PFSK-1 (cell line): ENCODE measurements at regions not wholly inside any gene's neighbourhood (a gene's known extent, or its start where the extent isn't known, plus 50 kb on each side); places are given as distances from the start of the nearest gene placed in this dataset.

Experiments used
- FOXP2 ChIP-seq: optimal IDR thresholded peaks from 2 replicates; pipeline ENCODE3; 2011; ENCODE audit warnings: borderline replicate concordance, control low read depth, inconsistent platforms; ENCODE audit not compliant: insufficient read depth; ENCODE audit errors: extremely low read length, extremely low read depth
- POLR2AphosphoS5 ChIP-seq: IDR thresholded peaks from 2 replicates; pipeline ENCODE4 v1.6.1; 2012; ENCODE audit warnings: low read depth, mild to moderate bottlenecking, control low read depth, low read length, moderate library complexity
- SIN3A ChIP-seq: IDR thresholded peaks from 2 replicates; pipeline ENCODE4 v1.6.1; 2012; ENCODE audit warnings: mild to moderate bottlenecking, low read length, moderate library complexity, borderline replicate concordance; ENCODE audit not compliant: insufficient read depth
- TAF1 ChIP-seq: IDR thresholded peaks from 2 replicates; pipeline ENCODE4 v1.6.1; 2012; ENCODE audit warnings: low read length, control low read depth, borderline replicate concordance; ENCODE audit not compliant: insufficient read depth
- TF ChIP-seq, protein P1 (sequence below), 2 experiments: IDR thresholded peaks; 2 replicates each; pipeline versions ENCODE4 v1.6.1 to v1.8.0; 2011 to 2012; ENCODE audit warnings: low read depth in 2 of 2, low read length in 2 of 2, control low read depth in 1 of 2, inconsistent platforms in 1 of 2, mild to moderate bottlenecking in 1 of 2, moderate library complexity in 1 of 2; ENCODE audit not compliant: insufficient read depth in 1 of 2

DNA sequence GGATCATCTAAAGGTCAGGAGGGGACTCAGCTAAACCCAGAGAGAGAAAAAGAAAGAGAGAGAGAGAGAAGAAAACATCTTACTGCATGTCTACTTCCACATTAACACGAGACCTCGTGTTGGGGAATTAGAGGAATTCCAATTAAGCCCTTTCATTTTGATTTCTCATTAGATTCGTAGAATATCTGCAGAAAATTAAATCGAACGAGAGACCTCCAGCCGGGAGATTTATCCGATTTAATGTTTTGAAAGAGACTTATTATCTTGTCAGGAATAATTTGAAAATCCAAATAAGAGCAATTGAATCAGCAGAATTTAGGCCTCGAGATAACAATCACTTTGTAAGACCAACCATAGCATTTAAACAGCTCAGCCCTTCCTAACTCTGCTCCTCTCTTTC lies 175.6 kb downstream of the ABCC12 start:
- TF ChIP-seq FOXP2 = no peak
- TF ChIP-seq, protein P1, sequence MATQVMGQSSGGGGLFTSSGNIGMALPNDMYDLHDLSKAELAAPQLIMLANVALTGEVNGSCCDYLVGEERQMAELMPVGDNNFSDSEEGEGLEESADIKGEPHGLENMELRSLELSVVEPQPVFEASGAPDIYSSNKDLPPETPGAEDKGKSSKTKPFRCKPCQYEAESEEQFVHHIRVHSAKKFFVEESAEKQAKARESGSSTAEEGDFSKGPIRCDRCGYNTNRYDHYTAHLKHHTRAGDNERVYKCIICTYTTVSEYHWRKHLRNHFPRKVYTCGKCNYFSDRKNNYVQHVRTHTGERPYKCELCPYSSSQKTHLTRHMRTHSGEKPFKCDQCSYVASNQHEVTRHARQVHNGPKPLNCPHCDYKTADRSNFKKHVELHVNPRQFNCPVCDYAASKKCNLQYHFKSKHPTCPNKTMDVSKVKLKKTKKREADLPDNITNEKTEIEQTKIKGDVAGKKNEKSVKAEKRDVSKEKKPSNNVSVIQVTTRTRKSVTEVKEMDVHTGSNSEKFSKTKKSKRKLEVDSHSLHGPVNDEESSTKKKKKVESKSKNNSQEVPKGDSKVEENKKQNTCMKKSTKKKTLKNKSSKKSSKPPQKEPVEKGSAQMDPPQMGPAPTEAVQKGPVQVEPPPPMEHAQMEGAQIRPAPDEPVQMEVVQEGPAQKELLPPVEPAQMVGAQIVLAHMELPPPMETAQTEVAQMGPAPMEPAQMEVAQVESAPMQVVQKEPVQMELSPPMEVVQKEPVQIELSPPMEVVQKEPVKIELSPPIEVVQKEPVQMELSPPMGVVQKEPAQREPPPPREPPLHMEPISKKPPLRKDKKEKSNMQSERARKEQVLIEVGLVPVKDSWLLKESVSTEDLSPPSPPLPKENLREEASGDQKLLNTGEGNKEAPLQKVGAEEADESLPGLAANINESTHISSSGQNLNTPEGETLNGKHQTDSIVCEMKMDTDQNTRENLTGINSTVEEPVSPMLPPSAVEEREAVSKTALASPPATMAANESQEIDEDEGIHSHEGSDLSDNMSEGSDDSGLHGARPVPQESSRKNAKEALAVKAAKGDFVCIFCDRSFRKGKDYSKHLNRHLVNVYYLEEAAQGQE (IDR thresholded peaks at IDR 0.05; ENCODE audit: insufficient read depth in 1 of 2, low read depth in 2 of 2, low read length in 2 of 2) = no peak
- TF ChIP-seq SIN3A = no peak
- no peak for TF ChIP-seq POLR2AphosphoS5
- TF ChIP-seq TAF1 = no peak

DNA sequence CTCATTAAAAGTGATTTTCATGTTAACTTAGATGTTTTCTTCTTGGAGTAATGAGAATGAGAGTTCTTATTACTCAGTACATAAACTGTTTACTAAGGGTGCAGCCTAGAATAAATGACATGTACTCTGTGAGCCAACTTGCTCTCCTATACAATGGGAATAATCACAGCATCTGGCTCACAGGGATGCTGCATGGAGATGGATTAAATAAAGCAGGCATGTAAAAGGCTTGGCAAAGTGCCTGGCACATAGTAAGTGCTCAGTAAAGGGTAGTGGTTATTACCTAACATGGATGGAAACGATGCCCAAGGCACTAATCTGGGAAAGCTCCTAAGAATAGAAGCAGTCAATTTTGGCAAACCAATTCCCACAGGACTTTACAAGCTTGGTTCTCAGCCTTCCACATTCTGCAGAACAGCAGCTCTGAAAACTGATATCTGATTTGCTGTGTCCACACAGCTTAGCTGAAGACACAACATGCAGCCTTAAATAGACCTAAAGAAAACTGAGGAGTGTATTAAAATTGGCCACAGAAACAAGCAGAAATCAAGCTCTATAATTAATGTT lies 176.1 kb downstream of the ABCC12 start:
- no peak for TF ChIP-seq TAF1
- no peak for TF ChIP-seq SIN3A
- TF ChIP-seq FOXP2 = no peak
- no peak for TF ChIP-seq POLR2AphosphoS5

DNA sequence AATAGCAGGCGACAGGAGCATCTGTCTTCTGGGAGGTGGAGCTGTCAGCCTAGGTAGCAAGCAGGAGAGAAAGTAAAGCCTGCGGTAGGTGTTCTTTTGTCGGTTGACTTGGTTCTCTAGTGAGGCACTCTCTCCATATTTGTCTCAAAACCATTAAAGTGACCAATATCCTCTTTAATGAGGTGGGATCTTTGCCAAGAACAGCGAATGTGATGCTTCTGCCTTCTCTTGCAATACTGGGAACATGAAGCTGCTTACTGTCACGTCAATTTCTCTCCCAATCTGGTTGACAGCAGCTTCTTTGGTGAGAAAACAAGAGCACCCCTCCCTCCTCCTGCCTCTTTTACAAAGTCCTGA lies 176.7 kb downstream of the ABCC12 start:
- TF ChIP-seq FOXP2 (no peak), POLR2AphosphoS5 (no peak), SIN3A (no peak), TAF1 (no peak)
- TF ChIP-seq, protein P1 (IDR thresholded peaks at IDR 0.05; ENCODE audit: insufficient read depth in 1 of 2, low read depth in 2 of 2, low read length in 2 of 2) = no peak

DNA sequence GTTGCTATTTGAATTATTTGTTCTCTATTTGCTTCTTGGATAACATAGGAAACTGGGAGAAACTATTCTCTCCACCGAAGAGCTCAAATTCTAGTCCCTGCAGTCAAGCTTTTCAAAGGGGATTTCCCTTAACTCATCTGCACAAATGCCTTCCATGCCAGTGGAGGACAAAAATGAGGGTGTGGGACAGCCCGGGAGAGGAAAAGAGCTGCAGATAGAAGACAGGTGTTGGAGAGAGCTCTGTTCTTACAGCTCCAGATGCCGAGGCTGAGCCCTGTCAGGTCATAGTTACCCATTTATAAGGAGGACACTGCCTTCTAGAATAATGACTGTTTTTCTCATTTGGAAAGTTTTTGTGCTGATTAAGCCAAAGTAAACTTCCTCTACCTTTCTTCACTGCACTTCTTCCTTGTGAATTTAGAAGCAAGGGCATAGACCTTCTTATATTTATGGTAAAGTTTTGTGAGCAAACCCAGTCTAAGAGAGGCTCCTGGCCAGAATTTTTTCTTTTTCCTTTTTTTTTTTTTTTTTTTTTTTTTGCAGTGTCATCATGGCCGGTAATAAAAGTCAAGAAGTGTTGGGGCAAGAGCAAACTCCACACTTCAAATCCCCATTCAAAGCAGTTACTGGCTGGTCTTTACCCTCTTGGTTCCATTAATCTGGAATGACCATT lies 177.2 kb downstream of the ABCC12 start:
- TF ChIP-seq TAF1 = no peak
- TF ChIP-seq, protein P1 (IDR thresholded peaks at IDR 0.05; ENCODE audit: insufficient read depth in 1 of 2, low read depth in 2 of 2, low read length in 2 of 2) = no peak

DNA sequence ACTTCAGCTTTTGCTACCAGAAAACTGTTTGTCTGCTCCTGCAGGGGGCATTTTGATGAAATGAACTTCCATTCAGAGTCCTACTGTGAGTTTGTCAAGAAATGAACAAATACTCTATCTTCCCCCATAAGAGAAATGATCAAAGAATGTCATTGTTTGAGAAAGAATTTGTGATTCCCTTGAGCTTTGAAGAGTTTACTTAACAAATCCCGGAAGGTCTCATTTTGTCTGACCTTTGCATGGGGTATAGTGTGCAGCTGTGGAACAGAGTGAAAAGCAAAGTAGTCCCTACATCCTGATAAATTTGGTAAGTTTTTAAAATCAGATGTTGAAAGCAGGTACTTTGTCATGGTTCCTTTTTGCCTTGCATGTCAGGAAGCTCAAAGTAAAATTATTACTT lies 178.0 kb downstream of the ABCC12 start:
- TF ChIP-seq TAF1 (no peak), POLR2AphosphoS5 (no peak), FOXP2 (no peak)

DNA sequence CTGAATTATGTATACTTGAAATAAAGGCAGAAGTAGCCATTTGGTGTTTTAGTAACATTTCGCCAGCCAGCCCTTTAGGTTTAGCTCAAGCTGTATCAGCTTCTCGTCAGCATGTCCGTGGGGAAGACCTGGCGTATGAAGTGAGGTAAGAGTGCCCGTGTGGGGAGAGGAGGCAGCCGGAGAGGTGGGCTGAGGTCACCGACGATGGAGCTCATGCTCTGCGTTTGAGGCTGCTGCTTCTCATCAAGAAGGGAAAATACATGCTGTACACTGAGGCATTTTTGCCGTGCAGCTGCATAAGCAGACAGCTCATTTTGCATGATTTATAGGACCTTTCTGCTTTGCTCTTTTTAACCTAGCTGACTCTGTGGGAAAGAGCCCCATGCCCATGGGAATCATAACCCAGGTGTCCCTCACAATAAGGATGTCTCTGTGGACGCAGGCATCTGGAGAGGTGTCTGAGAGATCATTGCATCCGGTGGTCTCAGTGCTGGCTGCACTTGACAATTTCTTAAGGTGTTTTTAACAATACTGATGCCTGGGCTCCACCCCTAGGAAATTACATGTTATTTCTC lies 179.1 kb downstream of the ABCC12 start:
- no peak for TF ChIP-seq POLR2AphosphoS5
- TF ChIP-seq TAF1 = no peak
- TF ChIP-seq, protein P1 (IDR thresholded peaks at IDR 0.05; ENCODE audit: insufficient read depth in 1 of 2, low read depth in 2 of 2, low read length in 2 of 2) = no peak
- TF ChIP-seq FOXP2 = no peak
- no peak for TF ChIP-seq SIN3A
